Spleen (tissue), 11 donors: ENCODE measurements at regions not wholly inside any gene's neighbourhood (a gene's known extent, or its start where the extent isn't known, plus 50 kb on each side); places are given as distances from the start of the nearest gene placed in this dataset.
A peak's percentile ranks its signal among the peaks of the same experiment; 100 is the strongest.

Source experiments
- DNase-seq: peaks from one replicate; pipeline ENCODE4 v3.0.0-alpha.2; 2020
- H3K27ac ChIP-seq, 8 donors: fragments of 200-600 bp; sonication (generic) in 7 of 8; 1 replicate in 4 of 8; 2 replicates in 4 of 8; pipeline versions ENCODE4 v1.5.0 to v1.8.0; 2016 to 2021; ENCODE audit warnings: inconsistent platforms in 4 of 8, mild to moderate bottlenecking in 4 of 8, moderate library complexity in 1 of 8
- H3K27me3 ChIP-seq, 7 donors: fragments of 200-600 bp; sonication (generic) in 6 of 7; replicated peaks in 1 of 7; 1 replicate in 4 of 7; 2 replicates in 3 of 7; pipeline versions ENCODE4 v1.5.0 to v1.8.0; 2016 to 2021; ENCODE audit warnings: inconsistent platforms in 3 of 7, mild to moderate bottlenecking in 1 of 7
- H3K36me3 ChIP-seq, 6 donors: fragments of 200-600 bp; sonication (generic) in 5 of 6; 1 replicate in 4 of 6; 2 replicates in 2 of 6; pipeline versions ENCODE4 v1.5.0 to v1.8.0; 2016 to 2021; ENCODE audit warnings: inconsistent platforms in 2 of 6
- H3K4me1 ChIP-seq, 6 donors: fragments of 200-600 bp; sonication (generic) in 5 of 6; 1 replicate in 3 of 6; 2 replicates in 3 of 6; pipeline versions ENCODE4 v1.5.0 to v1.8.0; 2016 to 2021; ENCODE audit warnings: inconsistent platforms in 3 of 6
- H3K4me3 ChIP-seq, 8 donors: fragments of 200-600 bp; sonication (generic) in 7 of 8; 1 replicate in 4 of 8; 2 replicates in 4 of 8; pipeline versions ENCODE4 v1.5.0 to v1.8.0; 2016 to 2021; ENCODE audit warnings: inconsistent platforms in 4 of 8, mild to moderate bottlenecking in 4 of 8, moderate library complexity in 2 of 8
- H3K9me3 ChIP-seq, 8 donors: fragments of 200-600 bp; sonication (generic) in 7 of 8; 1 replicate in 4 of 8; 2 replicates in 4 of 8; pipeline versions ENCODE4 v1.5.0 to v1.8.0; 2016 to 2021; ENCODE audit warnings: inconsistent platforms in 4 of 8
- CTCF ChIP-seq, 11 experiments: fragments of 200-600 bp in 7 of 11; fragments of 450-650 bp in 4 of 11; sonication (generic) in 4 of 11; IDR thresholded peaks in 8 of 11; conservative IDR thresholded peaks in 3 of 11; 1 replicate in 7 of 11; 2 replicates in 4 of 11; pipeline versions ENCODE4 v1.4.0 to v1.8.0; 2016 to 2021; ENCODE audit warnings: antibody characterized with exemption in 11 of 11, inconsistent platforms in 4 of 11, mild to moderate bottlenecking in 1 of 11
- POLR2A ChIP-seq, 3 donors: fragments of 450-650 bp; IDR thresholded peaks; one replicate each; pipeline ENCODE4 v1.5.1; 2017; ENCODE audit warnings: antibody characterized with exemption in 3 of 3, mild to moderate bottlenecking in 1 of 3
- POLR2AphosphoS5 ChIP-seq, 3 donors: sonication (generic); formaldehyde crosslinking; IDR thresholded peaks; one replicate each; pipeline ENCODE4 v1.5.1; 2017; ENCODE audit warnings: antibody characterized with exemption in 3 of 3
- WGBS, 5 donors: extraction: QIAGEN DNeasy Blood & Tissue Kit in 3 of 5; methylation state at CpG; one replicate each; pipeline versions ENCODE4 v1.1.5 to v1.1.7; 2013 to 2018; 5-methylcytosine and 5-hydroxymethylcytosine counted together
- intact Hi-C: fragments of 100-400 bp; cut with DNase I; formaldehyde crosslinking; loops from one replicate; pipeline ENCODE4 v1.15.0; 2023; ENCODE audit warnings: low total_unique reads
- donor health status: healthy with polysubstance abuse.
- donor health status: DM: no; HTN: no; CAD: no; lungs with moderate emphysema.
- donor health status: DM: no; HTN: no; CAD: no.
- donor health status: Bipolar disorder and iron deficiency.
- donor health status: healthy.
- donor health status: DM: no; HTN: no; CAD: no.
- donor health status: DM: yes; HTN: yes; CAD: no.

GRCh38 chr11:116364348-116364747, 408.4 kb downstream of the BUD13 start:
- Histone ChIP-seq H3K4me3 (no peak overlapping the region), H3K36me3 (no peaks in the 10 kb centered on the region), H3K9me3 (no peaks in the 10 kb centered on the region), H3K27me3 (peaks cover 0 to 17% (median 0%) of the 10 kb centered on the region in 7 donors), H3K4me1 (no peaks in the 10 kb centered on the region), H3K27ac (no peak overlapping the region)
- no peak for DNase-seq
- intact Hi-C loops = no loop called here
- TF ChIP-seq CTCF (IDR thresholded peaks at IDR 0.05 in 8 of 11, conservative IDR thresholded peaks at IDR 0.05 in 3 of 11) (no peak), POLR2AphosphoS5 (IDR thresholded peaks at IDR 0.05) (no peak), POLR2A (IDR thresholded peaks at IDR 0.05) (no peak)
- WGBS, 5 donors = 60 to 65% (median 63%) methylated on average over 4 of the region's 4 CpGs

GRCh38 chr11:116360221-116360941, 412.4 kb downstream of the BUD13 start:
- no peak overlapping the region for H3K4me3 ChIP-seq
- WGBS, 5 donors = 64 to 82% (median 74%) methylated on average over 11 of the region's 11 CpGs
- TF ChIP-seq CTCF (IDR thresholded peaks at IDR 0.05 in 8 of 11, conservative IDR thresholded peaks at IDR 0.05 in 3 of 11) (no peak), POLR2A (IDR thresholded peaks at IDR 0.05) (no peak), POLR2AphosphoS5 (IDR thresholded peaks at IDR 0.05) (no peak)
- no peak overlapping the region for H3K27ac ChIP-seq
- H3K27me3 ChIP-seq = peaks cover 0 to 28% (median 0%) of the 10 kb centered on the region in 7 donors
- intact Hi-C loops = no loop called here
- no peaks in the 10 kb centered on the region for H3K36me3 ChIP-seq
- no peaks in the 10 kb centered on the region for H3K4me1 ChIP-seq
- no peak for DNase-seq
- H3K9me3 ChIP-seq = no peaks in the 10 kb centered on the region

- Histone ChIP-seq H3K36me3 (no peaks in the 10 kb centered on the region), H3K4me3 (no peak overlapping the region), H3K9me3 (no peaks in the 10 kb centered on the region), H3K4me1 (no peaks in the 10 kb centered on the region), H3K27me3 (peaks cover 0 to 28% (median 0%) of the 10 kb centered on the region in 7 donors), H3K27ac (no peak overlapping the region)
- intact Hi-C loops = no loop called here
- 42 to 56% (median 46%) methylated on average over 24 to 37 of the region's 37 CpGs for WGBS, 5 donors
- DNase-seq = no peak
- TF ChIP-seq CTCF (IDR thresholded peaks at IDR 0.05 in 8 of 11, conservative IDR thresholded peaks at IDR 0.05 in 3 of 11) (peak in 1 of 11 experiments; percentile 18), POLR2A (IDR thresholded peaks at IDR 0.05) (no peak)
These were observed 414.8 kb downstream of the BUD13 start for GRCh38 chr11:116357784-116358544.

DNA sequence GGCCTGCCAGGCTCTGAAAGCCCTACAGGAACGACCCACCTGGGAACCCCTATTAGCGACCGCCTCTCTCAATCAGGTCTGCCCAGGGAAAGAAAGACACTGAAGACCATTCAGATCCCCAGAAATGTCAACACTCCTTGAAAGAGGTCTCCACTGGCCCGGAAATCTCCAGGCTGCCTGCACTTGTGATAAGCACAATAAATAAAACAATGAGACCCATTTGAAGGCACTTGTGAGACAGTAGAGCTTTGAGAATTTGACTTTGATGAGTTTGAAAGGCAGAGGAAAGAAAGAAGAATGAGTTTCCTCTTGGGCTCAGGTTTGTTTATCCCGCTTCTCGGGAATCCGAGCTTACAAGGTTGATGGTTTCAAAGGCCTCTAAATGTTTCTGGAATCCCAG, 416.3 kb downstream of the BUD13 start:
- peaks cover 0 to 28% (median 0%) of the 10 kb centered on the region in 7 donors for H3K27me3 ChIP-seq
- no peak for DNase-seq
- TF ChIP-seq CTCF (IDR thresholded peaks at IDR 0.05 in 8 of 11, conservative IDR thresholded peaks at IDR 0.05 in 3 of 11) = no peak
- H3K4me1 ChIP-seq = no peaks in the 10 kb centered on the region
- 55 to 67% (median 58%) methylated on average over 7 of the region's 7 CpGs for WGBS, 5 donors
- intact Hi-C loops = no loop called here
- H3K27ac ChIP-seq = no peak overlapping the region
- H3K9me3 ChIP-seq = no peaks in the 10 kb centered on the region
- no peaks in the 10 kb centered on the region for H3K36me3 ChIP-seq
- no peak overlapping the region for H3K4me3 ChIP-seq
